Fibroblast of lung (primary cell): ENCODE measurements at regions not wholly inside any gene's neighbourhood (a gene's known extent, or its start where the extent isn't known, plus 50 kb on each side); places are given as distances from the start of the nearest gene placed in this dataset.

Experiments used
- DNase-seq, 2 donors: peaks; one replicate each; pipeline versions ENCODE4 v3.0.0 to v3.0.0-alpha.2; 2010; ENCODE audit warnings: low read depth in 2 of 2
- H2AFZ ChIP-seq: 2 replicates; pipeline ENCODE4 v1.5.1; 2012; ENCODE audit warnings: low read length, control low read depth, inconsistent platforms
- H3K27ac ChIP-seq: 2 replicates; pipeline ENCODE4 v1.5.1; 2011; ENCODE audit warnings: low read length, control low read depth; ENCODE audit not compliant: insufficient read depth
- H3K27me3 ChIP-seq: 2 replicates; pipeline ENCODE4 v1.5.1; 2011; ENCODE audit warnings: mild to moderate bottlenecking, low read length; ENCODE audit not compliant: control insufficient read depth, insufficient read depth
- H3K36me3 ChIP-seq: 2 replicates; pipeline ENCODE4 v1.5.1; 2011; ENCODE audit warnings: low read length; ENCODE audit not compliant: control insufficient read depth, insufficient read depth
- H3K4me1 ChIP-seq: 2 replicates; pipeline ENCODE4 v1.5.1; 2011; ENCODE audit warnings: low read length; ENCODE audit not compliant: control insufficient read depth, insufficient read depth; ENCODE audit errors: extremely low read depth
- H3K4me2 ChIP-seq: 2 replicates; pipeline ENCODE4 v1.5.1; 2011; ENCODE audit warnings: low read length, control low read depth; ENCODE audit not compliant: insufficient read depth; ENCODE audit errors: extremely low read depth
- H3K4me3 ChIP-seq, 4 experiments: fragments of 200-600 bp in 1 of 4; sonication (generic) in 1 of 4; replicated peaks in 1 of 4; 2 replicates each; pipeline ENCODE4 v1.5.1; 2011 to 2016; ENCODE audit warnings: low read length in 4 of 4, low read depth in 3 of 4, mild to moderate bottlenecking in 3 of 4, control low read depth in 2 of 4, inconsistent platforms in 1 of 4, mixed read lengths in 1 of 4; ENCODE audit not compliant: insufficient read depth in 1 of 4; ENCODE audit errors: control extremely low read depth in 1 of 4
- H3K79me2 ChIP-seq: 2 replicates; pipeline ENCODE4 v1.5.1; 2012; ENCODE audit warnings: mild to moderate bottlenecking, low read length, inconsistent platforms; ENCODE audit not compliant: control insufficient read depth, insufficient read depth
- H3K9ac ChIP-seq: 2 replicates; pipeline ENCODE4 v1.5.1; 2011; ENCODE audit warnings: mild to moderate bottlenecking, low read length, control low read depth; ENCODE audit not compliant: insufficient read depth
- H3K9me3 ChIP-seq: 2 replicates; pipeline ENCODE4 v1.5.1; 2012; ENCODE audit warnings: low read depth, low read length; ENCODE audit not compliant: control insufficient read depth, insufficient read depth
- H4K20me1 ChIP-seq: 2 replicates; pipeline ENCODE4 v1.5.1; 2011; ENCODE audit warnings: low read length; ENCODE audit not compliant: control insufficient read depth, insufficient read depth; ENCODE audit errors: extremely low read depth
- CTCF ChIP-seq, 2 donors: IDR thresholded peaks in 1 of 2; conservative IDR thresholded peaks in 1 of 2; 1 replicate in 1 of 2; 2 replicates in 1 of 2; pipeline ENCODE4 v1.5.1; 2011 to 2012; ENCODE audit warnings: low read length in 2 of 2, control low read depth in 1 of 2, inconsistent platforms in 1 of 2, low read depth in 1 of 2, mild to moderate bottlenecking in 1 of 2
- EZH2 ChIP-seq: IDR thresholded peaks from 2 replicates; pipeline ENCODE4 v1.5.1; 2012; ENCODE audit warnings: low read length, control low read depth, mild to moderate bottlenecking; ENCODE audit errors: missing control alignments

DNA sequence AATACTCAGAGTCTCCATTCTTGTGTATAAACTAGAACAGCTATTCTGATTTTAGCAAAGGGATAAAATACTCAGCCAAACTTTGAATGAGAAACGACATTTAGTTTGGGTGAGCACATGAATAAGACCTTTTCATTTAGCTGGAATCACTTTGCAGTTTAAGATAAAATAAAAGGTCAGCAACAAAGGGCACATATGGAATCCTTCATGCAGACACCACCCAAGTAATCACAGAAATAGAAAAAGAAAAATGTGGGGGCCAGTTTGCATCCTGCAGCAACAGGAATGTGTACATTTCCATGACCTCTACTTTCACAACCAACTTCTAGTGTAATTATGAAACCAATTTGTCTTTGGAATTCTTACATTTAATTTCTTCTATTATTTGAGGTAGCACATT is 1637.4 kb downstream of the PCDH9 start:
- TF ChIP-seq CTCF (conservative IDR thresholded peaks at IDR 0.05 in 1 of 2, IDR thresholded peaks at IDR 0.05 in 1 of 2; ENCODE audit: low read depth in 1 of 2, low read length in 2 of 2) (no peak), EZH2 (no peak)
- Histone ChIP-seq H3K4me3 (no peak overlapping the region), H3K79me2 (no peaks in the 10 kb centered on the region), H3K9ac (no peak overlapping the region), H3K4me2 (no peak overlapping the region), H3K4me1 (no peaks in the 10 kb centered on the region), H3K27ac (no peak overlapping the region), H3K36me3 (no peaks in the 10 kb centered on the region), H3K9me3 (no peaks in the 10 kb centered on the region), H3K27me3 (no peaks in the 10 kb centered on the region), H4K20me1 (no peaks in the 10 kb centered on the region), H2AFZ (no peak overlapping the region)
- DNase-seq = peak; percentile 41 to 69

- Histone ChIP-seq H3K36me3 (no peaks in the 10 kb centered on the region), H2AFZ (no peak overlapping the region), H3K27ac (no peak overlapping the region), H3K9ac (no peak overlapping the region), H4K20me1 (no peaks in the 10 kb centered on the region), H3K79me2 (no peaks in the 10 kb centered on the region), H3K9me3 (no peaks in the 10 kb centered on the region), H3K4me2 (no peak overlapping the region), H3K4me1 (no peaks in the 10 kb centered on the region), H3K27me3 (no peaks in the 10 kb centered on the region), H3K4me3 (no peak overlapping the region)
- no peak for TF ChIP-seq EZH2
- TF ChIP-seq CTCF (conservative IDR thresholded peaks at IDR 0.05 in 1 of 2, IDR thresholded peaks at IDR 0.05 in 1 of 2; ENCODE audit: low read depth in 1 of 2, low read length in 2 of 2) = no peak
- no peak for DNase-seq
Measured at GRCh38 chr13:65585346-65585745, 1644.8 kb downstream of the PCDH9 start.

GRCh38 chr13:65584126-65584525 is 1646.0 kb downstream of the PCDH9 start:
- Histone ChIP-seq H3K27ac (no peak overlapping the region), H3K4me1 (no peaks in the 10 kb centered on the region), H3K4me2 (no peak overlapping the region), H4K20me1 (no peaks in the 10 kb centered on the region), H3K4me3 (no peak overlapping the region), H2AFZ (no peak overlapping the region), H3K9me3 (no peaks in the 10 kb centered on the region), H3K79me2 (no peaks in the 10 kb centered on the region), H3K9ac (no peak overlapping the region), H3K36me3 (no peaks in the 10 kb centered on the region), H3K27me3 (no peaks in the 10 kb centered on the region)
- no peak for TF ChIP-seq EZH2
- TF ChIP-seq CTCF (conservative IDR thresholded peaks at IDR 0.05 in 1 of 2, IDR thresholded peaks at IDR 0.05 in 1 of 2; ENCODE audit: low read depth in 1 of 2, low read length in 2 of 2) = no peak
- DNase-seq = no peak
